AG04449 (cell line): ENCODE measurements at regions not wholly inside any gene's neighbourhood (a gene's known extent, or its start where the extent isn't known, plus 50 kb on each side); places are given as distances from the start of the nearest gene placed in this dataset.

Source experiments
- CTCF ChIA-PET: fragments of 350-600 bp; formaldehyde crosslinking; extraction: SDS; loops from one replicate; lab custom pipeline; 2021; ENCODE audit warnings: antibody characterized with exemption; lab: Yijun Ruan, JAX
- POLR2A ChIA-PET: fragments of 400-600, 350-600 bp; formaldehyde crosslinking; extraction: SDS; loops from one replicate; lab custom pipeline; 2020; ENCODE audit warnings: antibody characterized with exemption, inconsistent platforms; lab: Yijun Ruan, JAX
- DNase-seq: peaks from one replicate; pipeline ENCODE4 v3.0.0-alpha.2; 2010; ENCODE audit warnings: low read depth, low spot score
- H3K4me3 ChIP-seq: 2 replicates; pipeline ENCODE4 v1.5.1; 2011; ENCODE audit warnings: low read depth, mild to moderate bottlenecking, control low read depth, low read length
- TF ChIP-seq, protein P1 (sequence below): IDR thresholded peaks from one replicate; pipeline ENCODE4 v1.5.1; 2011; ENCODE audit warnings: mild to moderate bottlenecking, moderate library complexity, low read length, control low read depth, inconsistent platforms; ENCODE audit not compliant: insufficient read depth; ENCODE audit errors: missing control alignments

GRCh38 chr2:198973785-198974184 is 484.0 kb downstream of the SATB2 start:
- no peak for DNase-seq
- ChIA-PET CTCF (interaction anchor here (0.6 to 1.4 kb wide), 2 partner anchors 512 to 515 kb away, joined by 3 read pairs; no protein-coding TSS in a partner anchor), POLR2A (no interaction called here)
- no peak overlapping the region for H3K4me3 ChIP-seq
- TF ChIP-seq, protein P1, sequence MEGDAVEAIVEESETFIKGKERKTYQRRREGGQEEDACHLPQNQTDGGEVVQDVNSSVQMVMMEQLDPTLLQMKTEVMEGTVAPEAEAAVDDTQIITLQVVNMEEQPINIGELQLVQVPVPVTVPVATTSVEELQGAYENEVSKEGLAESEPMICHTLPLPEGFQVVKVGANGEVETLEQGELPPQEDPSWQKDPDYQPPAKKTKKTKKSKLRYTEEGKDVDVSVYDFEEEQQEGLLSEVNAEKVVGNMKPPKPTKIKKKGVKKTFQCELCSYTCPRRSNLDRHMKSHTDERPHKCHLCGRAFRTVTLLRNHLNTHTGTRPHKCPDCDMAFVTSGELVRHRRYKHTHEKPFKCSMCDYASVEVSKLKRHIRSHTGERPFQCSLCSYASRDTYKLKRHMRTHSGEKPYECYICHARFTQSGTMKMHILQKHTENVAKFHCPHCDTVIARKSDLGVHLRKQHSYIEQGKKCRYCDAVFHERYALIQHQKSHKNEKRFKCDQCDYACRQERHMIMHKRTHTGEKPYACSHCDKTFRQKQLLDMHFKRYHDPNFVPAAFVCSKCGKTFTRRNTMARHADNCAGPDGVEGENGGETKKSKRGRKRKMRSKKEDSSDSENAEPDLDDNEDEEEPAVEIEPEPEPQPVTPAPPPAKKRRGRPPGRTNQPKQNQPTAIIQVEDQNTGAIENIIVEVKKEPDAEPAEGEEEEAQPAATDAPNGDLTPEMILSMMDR, result no peak

DNA sequence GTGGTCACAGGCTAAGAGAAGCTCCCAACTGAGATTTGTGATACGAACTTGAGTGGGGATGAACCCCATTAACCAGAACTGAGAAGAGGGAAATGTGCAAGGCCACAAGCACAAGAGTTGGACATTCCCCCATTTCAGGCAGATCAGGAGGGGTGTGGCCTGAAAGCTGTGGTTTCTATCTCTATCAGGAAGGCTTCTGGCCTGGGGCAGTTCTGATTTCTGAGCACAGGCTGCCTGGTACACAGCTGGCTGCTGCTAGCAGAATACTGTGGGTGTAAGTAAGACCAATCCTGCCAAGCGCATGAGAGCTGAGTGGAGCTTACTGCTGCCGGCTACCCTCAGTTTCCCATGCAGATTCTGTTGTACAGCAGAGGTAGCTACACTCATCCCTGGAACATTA is 484.6 kb downstream of the SATB2 start:
- no peak for DNase-seq
- CTCF ChIA-PET, result interaction anchor here (0.6 to 1.4 kb wide), 2 partner anchors 513 to 515 kb away, joined by 3 read pairs; no protein-coding TSS in a partner anchor
- TF ChIP-seq, protein P1, result no peak
- no peak overlapping the region for H3K4me3 ChIP-seq
- POLR2A ChIA-PET, result no interaction called here

DNA sequence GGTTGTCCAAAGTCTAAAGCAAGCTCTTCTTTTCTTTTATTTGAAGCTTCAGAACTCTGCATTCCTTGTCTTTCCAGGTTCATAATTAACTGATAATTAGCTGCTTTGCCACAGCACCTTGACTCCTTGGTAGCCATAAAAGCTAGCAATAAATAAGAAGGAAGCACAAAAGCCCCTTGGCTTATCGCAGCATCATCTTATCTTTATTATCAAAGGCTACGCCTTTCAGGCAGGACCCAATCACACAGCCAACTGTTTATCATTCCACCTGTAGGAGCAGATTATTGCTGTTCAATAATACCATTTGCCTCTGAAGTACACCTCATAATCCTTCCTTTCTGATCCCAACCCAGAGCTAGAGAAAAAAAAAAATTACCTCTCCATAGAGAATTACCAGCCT is 489.2 kb downstream of the SATB2 start:
- no peak overlapping the region for H3K4me3 ChIP-seq
- CTCF ChIA-PET, result no interaction called here
- POLR2A ChIA-PET, result no interaction called here
- TF ChIP-seq, protein P1, result no peak
- DNase-seq, result no peak

DNA sequence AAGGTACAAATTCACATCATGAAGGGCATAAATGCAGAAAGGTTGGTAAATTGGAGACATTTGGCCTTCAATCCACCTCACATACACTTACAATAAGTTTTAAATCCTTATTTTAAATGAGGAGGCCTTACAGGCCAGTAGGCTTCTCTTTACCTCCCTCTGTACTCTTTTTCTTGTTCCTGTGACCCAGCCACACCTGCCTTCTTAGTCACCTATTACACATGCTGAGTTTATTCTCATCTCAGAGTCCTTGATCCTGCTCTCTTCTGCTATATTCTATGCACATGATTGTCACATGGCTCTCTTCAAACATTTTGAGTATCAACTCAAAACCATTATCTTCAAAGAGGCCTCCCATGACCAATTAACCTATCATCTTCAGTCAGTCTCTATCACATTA is 491.5 kb downstream of the SATB2 start:
- TF ChIP-seq, protein P1, result no peak
- POLR2A ChIA-PET, result no interaction called here
- H3K4me3 ChIP-seq, result no peak overlapping the region
- no peak for DNase-seq
- CTCF ChIA-PET, result no interaction called here

DNA sequence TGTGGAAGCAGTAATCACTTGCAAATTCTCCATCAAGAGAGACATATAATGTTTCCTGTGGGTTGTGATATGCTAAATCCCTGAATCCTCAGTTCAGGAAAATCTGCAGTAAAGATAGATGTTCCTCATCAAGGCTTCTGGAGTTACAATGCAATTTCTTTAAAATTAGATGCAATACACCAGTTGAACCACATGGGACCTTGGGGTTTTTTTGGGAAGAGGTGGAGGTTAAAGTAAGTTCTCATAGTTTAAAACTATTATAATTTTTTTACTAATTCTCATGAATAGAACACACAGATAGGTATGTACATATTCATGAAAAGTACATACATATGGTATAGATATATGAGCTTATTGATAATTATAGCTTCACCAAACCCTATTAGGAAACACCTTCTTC is 496.2 kb downstream of the SATB2 start:
- DNase-seq, result no peak
- no peak overlapping the region for H3K4me3 ChIP-seq
- TF ChIP-seq, protein P1, result no peak
- POLR2A ChIA-PET, result no interaction called here
- CTCF ChIA-PET, result interaction anchor here (0.6 kb wide), 1 partner anchor 37 kb away, joined by 3 read pairs; no protein-coding TSS in a partner anchor

- POLR2A ChIA-PET, result no interaction called here
- no peak for DNase-seq
- TF ChIP-seq, protein P1, result no peak
- H3K4me3 ChIP-seq, result no peak overlapping the region
- CTCF ChIA-PET, result no interaction called here
Observed at GRCh38 chr2:198957181-198957580, 500.6 kb downstream of the SATB2 start.
